NCI-H2081 (cell line): ENCODE measurements at regions not wholly inside any gene's neighbourhood (a gene's known extent, or its start where the extent isn't known, plus 50 kb on each side); places are given as distances from the start of the nearest gene placed in this dataset.

Experiments
- DNase-seq, 2 experiments: peaks; one replicate each; lab custom pipeline; 2025; lab: John Stamatoyannopoulos, UW

- DNase-seq: no peak
Observed at GRCh38 chr2:129430911-129431310, 548.6 kb upstream of the RAB6C start.

- no peak for DNase-seq
Observed at GRCh38 chr2:129431881-129432280, 547.6 kb upstream of the RAB6C start.

- no peak for DNase-seq
Observed at GRCh38 chr2:129436809-129437208, 542.7 kb upstream of the RAB6C start.

GRCh38 chr2:129437725-129438124 is 541.7 kb upstream of the RAB6C start:
- no peak for DNase-seq

GRCh38 chr2:129438501-129439057 is 540.9 kb upstream of the RAB6C start:
- no peak for DNase-seq

GRCh38 chr2:129439406-129440302 is 539.8 kb upstream of the RAB6C start:
- DNase-seq: no peak

GRCh38 chr2:129441610-129442009 is 537.9 kb upstream of the RAB6C start:
- DNase-seq: no peak

- DNase-seq: no peak
Observed at GRCh38 chr2:129443235-129443864, 536.1 kb upstream of the RAB6C start.

- no peak for DNase-seq
Observed at GRCh38 chr2:129443865-129444739, 535.4 kb upstream of the RAB6C start.

GRCh38 chr2:129444751-129445150 is 534.7 kb upstream of the RAB6C start:
- no peak for DNase-seq

GRCh38 chr2:129456691-129457090 is 522.8 kb upstream of the RAB6C start:
- DNase-seq: no peak

GRCh38 chr2:129457277-129457818 is 522.1 kb upstream of the RAB6C start:
- no peak for DNase-seq

GRCh38 chr2:129458006-129458405 is 521.5 kb upstream of the RAB6C start:
- no peak for DNase-seq

GRCh38 chr2:129458436-129458835 is 521.0 kb upstream of the RAB6C start:
- no peak for DNase-seq

GRCh38 chr2:129459200-129459876 is 520.1 kb upstream of the RAB6C start:
- DNase-seq: no peak

GRCh38 chr2:129459881-129460280 is 519.6 kb upstream of the RAB6C start:
- no peak for DNase-seq

GRCh38 chr2:129460299-129461198 is 518.9 kb upstream of the RAB6C start:
- DNase-seq: no peak

- no peak for DNase-seq
Observed at GRCh38 chr2:129462349-129462748, 517.1 kb upstream of the RAB6C start.

- no peak for DNase-seq
Observed at GRCh38 chr2:129462967-129463366, 516.5 kb upstream of the RAB6C start.

- DNase-seq: no peak
Observed at GRCh38 chr2:129464036-129464435, 515.4 kb upstream of the RAB6C start.
